ENCODE measurements at regions not wholly inside any gene's neighbourhood (a gene's known extent, or its start where the extent isn't known, plus 50 kb on each side); places are given as distances from the start of the nearest gene placed in this dataset.

- Histone ChIP-seq H3K36me3 (no peaks in the 10 kb centered on the region), H3K27me3 (ENCODE audit: insufficient read depth, low read depth, severe bottlenecking) (no peaks in the 10 kb centered on the region), H3K4me3 (ENCODE audit: low read depth, low read length) (no peak overlapping the region), H3K9me3 (ENCODE audit: severe bottlenecking) (no peaks in the 10 kb centered on the region), H3K27ac (no peak overlapping the region)
- no peak for DNase-seq
- TF ChIP-seq, protein P1, sequence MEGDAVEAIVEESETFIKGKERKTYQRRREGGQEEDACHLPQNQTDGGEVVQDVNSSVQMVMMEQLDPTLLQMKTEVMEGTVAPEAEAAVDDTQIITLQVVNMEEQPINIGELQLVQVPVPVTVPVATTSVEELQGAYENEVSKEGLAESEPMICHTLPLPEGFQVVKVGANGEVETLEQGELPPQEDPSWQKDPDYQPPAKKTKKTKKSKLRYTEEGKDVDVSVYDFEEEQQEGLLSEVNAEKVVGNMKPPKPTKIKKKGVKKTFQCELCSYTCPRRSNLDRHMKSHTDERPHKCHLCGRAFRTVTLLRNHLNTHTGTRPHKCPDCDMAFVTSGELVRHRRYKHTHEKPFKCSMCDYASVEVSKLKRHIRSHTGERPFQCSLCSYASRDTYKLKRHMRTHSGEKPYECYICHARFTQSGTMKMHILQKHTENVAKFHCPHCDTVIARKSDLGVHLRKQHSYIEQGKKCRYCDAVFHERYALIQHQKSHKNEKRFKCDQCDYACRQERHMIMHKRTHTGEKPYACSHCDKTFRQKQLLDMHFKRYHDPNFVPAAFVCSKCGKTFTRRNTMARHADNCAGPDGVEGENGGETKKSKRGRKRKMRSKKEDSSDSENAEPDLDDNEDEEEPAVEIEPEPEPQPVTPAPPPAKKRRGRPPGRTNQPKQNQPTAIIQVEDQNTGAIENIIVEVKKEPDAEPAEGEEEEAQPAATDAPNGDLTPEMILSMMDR (IDR thresholded peaks at IDR 0.05; ENCODE audit: low read depth, low read length): no peak
Measured at GRCh38 chrX:149992918-149993317, 54.6 kb upstream of the EOLA2 start.

DNA sequence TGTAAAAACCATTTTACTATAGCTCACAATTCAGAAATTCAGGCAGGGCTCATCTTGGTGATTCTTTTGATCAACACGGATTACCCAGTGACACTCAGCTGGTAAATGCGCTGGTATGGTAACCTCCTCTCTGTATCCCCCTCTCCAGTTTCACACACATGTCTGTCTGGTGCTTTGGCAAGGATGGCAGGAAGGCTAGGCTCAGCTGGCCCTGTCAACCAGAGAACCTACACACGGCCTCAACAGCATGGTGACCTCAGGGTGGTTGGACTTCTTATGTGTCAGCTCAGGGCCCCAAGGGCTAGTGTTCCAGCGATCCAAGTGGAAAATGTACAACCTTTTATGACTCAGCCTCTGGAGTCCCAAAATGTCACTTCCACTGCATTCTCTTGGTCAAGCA is 55.7 kb upstream of the EOLA2 start:
- TF ChIP-seq, protein P1 (IDR thresholded peaks at IDR 0.05; ENCODE audit: low read depth, low read length): no peak

GRCh38 chrX:149996515-149996914 is 58.2 kb upstream of the EOLA2 start:
- TF ChIP-seq, protein P1 (IDR thresholded peaks at IDR 0.05; ENCODE audit: low read depth, low read length): no peak
- no peaks in the 10 kb centered on the region for H3K27me3 ChIP-seq (ENCODE audit: insufficient read depth, low read depth, severe bottlenecking)
- H3K9me3 ChIP-seq (ENCODE audit: severe bottlenecking): no peaks in the 10 kb centered on the region
- no peaks in the 10 kb centered on the region for H3K36me3 ChIP-seq
- H3K27ac ChIP-seq: no peak overlapping the region
- H3K4me3 ChIP-seq (ENCODE audit: low read depth, low read length): no peak overlapping the region
- no peak for DNase-seq

More for the DNA sequence above, 55.7 kb upstream of the EOLA2 start:
- Histone ChIP-seq H3K4me3 (ENCODE audit: low read depth, low read length) (no peak overlapping the region), H3K36me3 (no peaks in the 10 kb centered on the region), H3K9me3 (ENCODE audit: severe bottlenecking) (no peaks in the 10 kb centered on the region), H3K27me3 (ENCODE audit: insufficient read depth, low read depth, severe bottlenecking) (no peaks in the 10 kb centered on the region), H3K27ac (no peak overlapping the region)
- DNase-seq: no peak

GRCh38 chrX:150005027-150005426 is 66.7 kb upstream of the EOLA2 start:
- Histone ChIP-seq H3K36me3 (no peaks in the 10 kb centered on the region), H3K9me3 (ENCODE audit: severe bottlenecking) (no peaks in the 10 kb centered on the region), H3K27me3 (ENCODE audit: insufficient read depth, low read depth, severe bottlenecking) (no peaks in the 10 kb centered on the region), H3K4me3 (ENCODE audit: low read depth, low read length) (no peak overlapping the region), H3K27ac (no peak overlapping the region)
- TF ChIP-seq, protein P1 (IDR thresholded peaks at IDR 0.05; ENCODE audit: low read depth, low read length): no peak
- no peak for DNase-seq

DNA sequence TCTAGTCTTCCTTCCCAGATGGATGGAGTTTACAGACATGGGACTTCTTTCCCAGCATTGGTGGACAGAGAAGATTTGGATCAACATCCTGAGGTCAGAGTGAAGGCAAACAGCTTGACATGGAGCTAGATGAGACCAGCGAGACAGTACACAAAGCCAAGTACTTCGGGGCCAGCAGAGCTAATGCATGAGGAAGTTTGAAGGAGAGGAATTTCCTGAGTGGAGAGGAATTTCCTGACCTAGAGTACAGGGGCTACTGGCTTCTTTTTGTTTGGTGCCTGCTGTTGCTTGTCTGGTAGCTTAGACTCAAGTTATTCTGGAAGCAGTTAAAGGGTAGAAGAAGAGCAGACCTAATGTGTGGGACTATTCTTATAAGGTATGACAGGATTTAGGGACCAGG is 69.1 kb upstream of the EOLA2 start:
- Histone ChIP-seq H3K36me3 (no peaks in the 10 kb centered on the region), H3K27ac (no peak overlapping the region), H3K27me3 (ENCODE audit: insufficient read depth, low read depth, severe bottlenecking) (no peaks in the 10 kb centered on the region), H3K4me3 (ENCODE audit: low read depth, low read length) (no peak overlapping the region), H3K9me3 (ENCODE audit: severe bottlenecking) (no peaks in the 10 kb centered on the region)
- TF ChIP-seq, protein P1 (IDR thresholded peaks at IDR 0.05; ENCODE audit: low read depth, low read length): no peak
- DNase-seq: no peak

GRCh38 chrX:150012647-150013381 is 74.5 kb upstream of the EOLA2 start:
- Histone ChIP-seq H3K9me3 (ENCODE audit: severe bottlenecking) (no peaks in the 10 kb centered on the region), H3K4me3 (ENCODE audit: low read depth, low read length) (no peak overlapping the region), H3K27ac (no peak overlapping the region), H3K27me3 (ENCODE audit: insufficient read depth, low read depth, severe bottlenecking) (no peaks in the 10 kb centered on the region), H3K36me3 (no peaks in the 10 kb centered on the region)
- DNase-seq: no peak
- TF ChIP-seq, protein P1 (IDR thresholded peaks at IDR 0.05; ENCODE audit: low read depth, low read length): no peak

Measured in WERI-Rb-1 (cell line).